AG04450 (cell line): ENCODE measurements at regions not wholly inside any gene's neighbourhood (a gene's known extent, or its start where the extent isn't known, plus 50 kb on each side); places are given as distances from the start of the nearest gene placed in this dataset.

Source experiments
- CTCF ChIA-PET: fragments of 300-600, 350-600 bp; formaldehyde crosslinking; extraction: SDS; loops from one replicate; lab custom pipeline; 2022; ENCODE audit warnings: antibody characterized with exemption, inconsistent platforms; lab: Charles Lee
- POLR2A ChIA-PET: fragments of 350-600 bp; formaldehyde crosslinking; extraction: SDS; loops from one replicate; lab custom pipeline; 2021; ENCODE audit warnings: antibody characterized with exemption, inconsistent platforms; lab: Yijun Ruan, JAX
- DNase-seq: peaks from one replicate; pipeline ENCODE4 v3.0.0-alpha.2; 2011; ENCODE audit warnings: low read depth, low spot score
- H3K27ac ChIP-seq: one replicate; pipeline ENCODE4 v1.5.1; 2012; ENCODE audit warnings: low read depth, low read length, control low read depth
- H3K27me3 ChIP-seq: one replicate; pipeline ENCODE4 v1.6.0; 2012; ENCODE audit warnings: low read length; ENCODE audit not compliant: control insufficient read depth, insufficient read depth
- H3K4me3 ChIP-seq: 2 replicates; pipeline ENCODE4 v1.5.1; 2011; ENCODE audit warnings: mild to moderate bottlenecking, low read depth, low read length, control low read depth
- H3K9me3 ChIP-seq: 2 replicates; pipeline ENCODE4 v1.5.1; 2012; ENCODE audit warnings: low read length; ENCODE audit not compliant: control insufficient read depth, insufficient read depth
- TF ChIP-seq, protein P1 (sequence below): IDR thresholded peaks from 2 replicates; pipeline ENCODE4 v1.5.1; 2011; ENCODE audit warnings: low read depth, low read length, control low read depth, inconsistent platforms

- Histone ChIP-seq H3K27ac (no peak overlapping the region), H3K9me3 (no peaks in the 10 kb centered on the region; the same call in 1 of the 2 replicates), H3K4me3 (no peak overlapping the region), H3K27me3 (no peaks in the 10 kb centered on the region)
- TF ChIP-seq, protein P1, sequence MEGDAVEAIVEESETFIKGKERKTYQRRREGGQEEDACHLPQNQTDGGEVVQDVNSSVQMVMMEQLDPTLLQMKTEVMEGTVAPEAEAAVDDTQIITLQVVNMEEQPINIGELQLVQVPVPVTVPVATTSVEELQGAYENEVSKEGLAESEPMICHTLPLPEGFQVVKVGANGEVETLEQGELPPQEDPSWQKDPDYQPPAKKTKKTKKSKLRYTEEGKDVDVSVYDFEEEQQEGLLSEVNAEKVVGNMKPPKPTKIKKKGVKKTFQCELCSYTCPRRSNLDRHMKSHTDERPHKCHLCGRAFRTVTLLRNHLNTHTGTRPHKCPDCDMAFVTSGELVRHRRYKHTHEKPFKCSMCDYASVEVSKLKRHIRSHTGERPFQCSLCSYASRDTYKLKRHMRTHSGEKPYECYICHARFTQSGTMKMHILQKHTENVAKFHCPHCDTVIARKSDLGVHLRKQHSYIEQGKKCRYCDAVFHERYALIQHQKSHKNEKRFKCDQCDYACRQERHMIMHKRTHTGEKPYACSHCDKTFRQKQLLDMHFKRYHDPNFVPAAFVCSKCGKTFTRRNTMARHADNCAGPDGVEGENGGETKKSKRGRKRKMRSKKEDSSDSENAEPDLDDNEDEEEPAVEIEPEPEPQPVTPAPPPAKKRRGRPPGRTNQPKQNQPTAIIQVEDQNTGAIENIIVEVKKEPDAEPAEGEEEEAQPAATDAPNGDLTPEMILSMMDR: no peak
- ChIA-PET CTCF (no interaction called here), POLR2A (no interaction called here)
- no peak for DNase-seq
Measured at GRCh38 chr6:22940581-22941290, 371.4 kb downstream of the HDGFL1 start.

- no peaks in the 10 kb centered on the region; the same call in 1 of the 2 replicates for H3K9me3 ChIP-seq
- DNase-seq: no peak
- CTCF ChIA-PET: no interaction called here
- no peaks in the 10 kb centered on the region for H3K27me3 ChIP-seq
- TF ChIP-seq, protein P1: no peak
- POLR2A ChIA-PET: no interaction called here
- no peak overlapping the region for H3K27ac ChIP-seq
- H3K4me3 ChIP-seq: no peak overlapping the region
Measured at GRCh38 chr6:22942403-22942802, 373.0 kb downstream of the HDGFL1 start.

GRCh38 chr6:22943327-22943726 lies 374.0 kb downstream of the HDGFL1 start:
- Histone ChIP-seq H3K9me3 (no peaks in the 10 kb centered on the region; the same call in 1 of the 2 replicates), H3K4me3 (no peak overlapping the region), H3K27me3 (no peaks in the 10 kb centered on the region), H3K27ac (no peak overlapping the region)
- DNase-seq: no peak
- ChIA-PET CTCF (no interaction called here), POLR2A (no interaction called here)
- TF ChIP-seq, protein P1: no peak

- no peaks in the 10 kb centered on the region for H3K27me3 ChIP-seq
- TF ChIP-seq, protein P1: no peak
- DNase-seq: no peak
- no peaks in the 10 kb centered on the region for H3K9me3 ChIP-seq
- no peak overlapping the region for H3K4me3 ChIP-seq
- no peak overlapping the region for H3K27ac ChIP-seq
- POLR2A ChIA-PET: no interaction called here
- CTCF ChIA-PET: no interaction called here
Measured at GRCh38 chr6:22949967-22950366, 380.6 kb downstream of the HDGFL1 start.

DNA sequence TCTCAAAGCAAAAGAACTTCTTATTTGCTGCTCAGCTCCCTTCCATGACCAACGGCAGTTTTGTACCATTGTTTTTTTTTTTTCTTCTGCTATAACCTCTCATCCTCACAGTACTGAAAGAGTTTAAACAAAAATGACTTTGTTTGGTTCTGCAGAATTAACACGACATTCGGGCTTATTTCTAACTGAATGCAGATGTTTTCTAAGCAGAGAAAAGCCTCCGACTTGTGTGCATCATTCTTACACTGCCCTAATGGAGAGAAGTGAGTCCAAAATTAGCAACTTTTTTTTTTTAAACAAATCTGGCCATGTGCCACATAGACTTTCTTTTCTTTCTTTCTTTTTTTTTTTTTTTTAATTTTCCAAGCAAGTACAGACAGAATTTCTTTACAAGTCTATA lies 382.7 kb downstream of the HDGFL1 start:
- CTCF ChIA-PET: interaction anchor here (0.7 kb wide), 1 partner anchor 34 kb away, joined by 5 read pairs; no protein-coding TSS in a partner anchor
- TF ChIP-seq, protein P1: no peak
- no peak for DNase-seq
- Histone ChIP-seq H3K4me3 (no peak overlapping the region), H3K27me3 (no peaks in the 10 kb centered on the region), H3K27ac (no peak overlapping the region), H3K9me3 (no peaks in the 10 kb centered on the region)
- POLR2A ChIA-PET: no interaction called here
